Activated T-cell treated with anti-CD3 and anti-CD28 coated beads, Interleukin-2, amount 50 U/mL, for 1 hour (primary cell): ENCODE measurements at regions not wholly inside any gene's neighbourhood (a gene's known extent, or its start where the extent isn't known, plus 50 kb on each side); places are given as distances from the start of the nearest gene placed in this dataset.
"Not testable (repeated sequence)": the region's sequence is repeated elsewhere in the genome, so short reads cannot be mapped to it uniquely, and the experiment has no call there.

Experiments
- DNase-seq: peaks from one replicate; pipeline ENCODE4 v3.0.0-alpha.2; 2020

- no peak for DNase-seq
Observed at GRCh38 chr6:147933224-147933623, 409.4 kb upstream of the SASH1 start.

DNA sequence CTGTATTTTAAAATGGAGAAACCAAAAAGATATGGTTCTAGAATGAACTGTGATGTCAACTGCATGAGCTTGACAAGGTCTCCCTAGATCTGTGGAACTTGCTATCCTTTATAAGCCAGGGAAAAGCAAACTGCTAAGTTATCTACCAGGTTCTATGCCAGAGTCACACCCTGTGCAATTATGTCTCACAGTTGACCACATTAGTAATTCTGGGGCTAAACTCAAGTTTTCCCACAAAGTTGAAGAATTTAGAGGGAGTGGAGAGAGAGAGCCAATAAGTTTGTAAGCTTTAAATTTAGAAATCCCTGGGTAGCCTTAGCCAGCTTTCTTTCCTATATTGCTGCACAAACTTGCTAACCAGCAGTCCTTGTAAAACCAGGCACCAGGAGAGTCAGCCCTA is 407.0 kb upstream of the SASH1 start:
- DNase-seq, result no peak

GRCh38 chr6:147936703-147937470 is 405.8 kb upstream of the SASH1 start:
- no peak for DNase-seq

- no peak for DNase-seq
Observed at GRCh38 chr6:147941143-147941542, 401.5 kb upstream of the SASH1 start.

- no peak for DNase-seq
Observed at GRCh38 chr6:147942363-147942762, 400.3 kb upstream of the SASH1 start.

DNA sequence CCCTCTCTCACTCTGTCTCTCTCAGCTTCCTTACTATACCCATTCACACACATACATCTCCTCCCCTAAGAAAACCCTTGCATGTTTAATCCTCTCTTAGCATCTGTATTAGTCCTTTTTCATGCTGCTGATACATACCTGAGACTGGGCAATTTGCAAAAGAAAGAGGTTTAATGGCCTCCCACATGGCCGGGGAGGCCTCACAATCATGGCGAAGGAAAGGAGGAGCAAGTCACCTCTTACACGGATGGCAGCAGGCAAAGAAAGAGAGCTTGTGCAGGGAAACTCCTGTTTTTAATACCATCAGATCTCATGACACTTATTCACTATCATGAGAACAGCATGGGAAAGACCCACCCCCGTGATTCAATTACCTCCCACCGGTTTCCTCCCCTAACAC is 398.5 kb upstream of the SASH1 start:
- no peak for DNase-seq

DNA sequence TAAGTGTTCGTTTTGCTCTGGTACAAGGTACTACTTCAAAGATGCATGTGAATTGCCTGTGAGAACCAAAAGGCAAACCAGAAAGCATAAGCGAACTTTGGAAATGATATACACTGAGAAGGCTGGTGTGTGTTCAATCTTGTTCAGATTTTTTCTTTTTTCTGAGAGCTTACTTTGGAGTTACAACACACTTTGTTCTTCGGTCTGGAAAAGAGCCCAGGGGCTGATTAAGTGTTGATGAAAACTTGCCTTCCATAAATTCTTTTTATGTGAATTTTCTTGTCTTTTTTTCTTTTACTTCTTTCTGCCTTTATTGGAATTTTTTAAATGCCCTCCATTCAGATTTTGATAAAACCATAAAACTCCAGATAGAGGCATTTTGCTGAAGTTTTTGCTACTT is 395.1 kb upstream of the SASH1 start:
- no peak for DNase-seq

DNA sequence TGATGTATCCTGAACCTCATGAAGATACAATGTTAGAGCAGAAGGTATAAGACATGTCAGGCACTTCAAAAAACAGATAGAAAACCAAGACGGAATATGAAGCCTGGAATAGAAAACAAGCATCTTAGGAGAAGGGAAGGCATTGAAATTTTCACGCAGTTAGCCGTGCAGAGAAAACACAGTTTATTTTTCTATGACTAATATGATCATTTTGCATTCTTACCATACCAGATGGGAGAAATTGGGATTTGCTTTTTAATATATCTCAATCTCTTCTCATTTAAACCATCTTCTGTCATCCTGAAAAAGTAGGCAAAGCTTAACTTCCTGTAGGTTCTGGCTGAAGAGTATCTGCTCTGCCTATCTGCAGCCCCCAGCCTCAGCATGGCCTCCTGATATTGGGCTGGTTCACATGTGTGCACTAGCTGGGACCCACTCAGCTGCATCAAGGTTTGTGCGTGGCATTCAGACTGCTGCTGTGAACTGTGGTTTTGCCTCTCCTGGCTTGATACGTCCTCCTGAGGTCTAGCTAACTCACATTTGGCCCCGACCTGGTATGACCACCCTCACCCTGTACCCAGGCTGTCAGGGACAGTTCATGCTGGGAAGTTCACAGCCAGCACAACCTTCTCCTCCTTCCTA is 392.5 kb upstream of the SASH1 start:
- DNase-seq, result no peak

- no peak for DNase-seq
Observed at GRCh38 chr6:147950623-147950987, 392.0 kb upstream of the SASH1 start.

DNA sequence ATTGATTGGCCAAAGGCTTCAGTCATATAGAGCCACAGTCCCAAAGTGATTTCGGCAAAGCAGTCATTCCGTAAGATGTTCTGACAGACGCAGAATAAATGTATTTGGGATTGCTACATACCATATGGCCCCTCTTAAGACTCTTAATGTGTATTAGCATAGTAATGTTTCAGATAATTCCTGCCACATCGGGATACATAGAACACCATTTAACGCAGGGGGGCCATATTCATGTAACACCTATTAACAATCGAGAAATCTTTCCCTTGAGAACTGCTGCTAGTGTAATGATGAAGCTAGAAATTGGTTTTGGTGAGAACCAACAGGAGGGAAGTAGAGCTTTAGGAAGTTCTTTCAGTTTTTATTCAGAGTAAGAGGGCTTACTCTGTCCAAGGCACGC is 390.9 kb upstream of the SASH1 start:
- no peak for DNase-seq

- DNase-seq, result no peak
Observed at GRCh38 chr6:147954938-147955337, 387.7 kb upstream of the SASH1 start.

- no peak for DNase-seq
Observed at GRCh38 chr6:147958683-147959082, 384.0 kb upstream of the SASH1 start.

- DNase-seq, result no peak
Observed at GRCh38 chr6:147961481-147962141, 381.0 kb upstream of the SASH1 start.

DNA sequence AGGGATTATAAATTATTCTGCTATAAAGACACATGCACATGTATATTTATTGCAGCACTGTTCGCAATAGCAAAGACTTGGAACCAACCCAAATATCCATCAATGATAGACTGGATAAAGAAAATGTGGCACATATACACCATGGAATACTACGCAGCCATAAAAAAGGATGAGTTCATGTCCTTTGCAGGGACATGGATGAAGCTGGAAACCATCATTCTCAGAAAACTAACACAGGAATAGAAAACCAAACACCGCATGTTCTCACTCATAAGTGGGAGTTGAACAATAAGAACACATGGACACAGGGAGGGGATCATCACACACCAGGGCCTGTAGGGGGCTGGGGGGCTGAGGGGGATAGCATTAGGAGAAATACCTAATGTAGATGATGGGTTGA is 377.2 kb upstream of the SASH1 start:
- DNase-seq, result not testable (repeated sequence)

- no peak for DNase-seq
Observed at GRCh38 chr6:147970970-147971369, 371.7 kb upstream of the SASH1 start.

- DNase-seq, result no peak
Observed at GRCh38 chr6:147972448-147972847, 370.2 kb upstream of the SASH1 start.

GRCh38 chr6:147973806-147974205 is 368.8 kb upstream of the SASH1 start:
- no peak for DNase-seq

DNA sequence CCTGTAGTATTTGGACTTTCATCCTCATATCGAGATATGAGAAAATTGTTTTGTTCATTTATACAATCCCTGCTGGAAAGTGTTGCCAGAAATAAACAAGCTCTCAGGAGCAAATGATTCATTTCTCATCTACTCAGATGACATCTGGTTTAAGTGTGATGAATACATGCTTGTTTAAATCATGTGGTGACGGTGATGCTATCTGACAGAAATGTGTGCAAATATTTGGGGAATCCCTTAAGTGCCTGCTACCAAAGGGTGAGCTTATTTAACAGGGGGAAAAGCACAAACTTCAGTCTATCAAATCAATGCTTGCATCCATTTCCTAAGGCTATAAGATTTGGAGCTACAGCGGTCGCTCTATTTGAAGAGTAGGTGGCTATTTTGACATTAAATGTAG is 368.3 kb upstream of the SASH1 start:
- no peak for DNase-seq

- no peak for DNase-seq
Observed at GRCh38 chr6:147977851-147978465, 364.7 kb upstream of the SASH1 start.

DNA sequence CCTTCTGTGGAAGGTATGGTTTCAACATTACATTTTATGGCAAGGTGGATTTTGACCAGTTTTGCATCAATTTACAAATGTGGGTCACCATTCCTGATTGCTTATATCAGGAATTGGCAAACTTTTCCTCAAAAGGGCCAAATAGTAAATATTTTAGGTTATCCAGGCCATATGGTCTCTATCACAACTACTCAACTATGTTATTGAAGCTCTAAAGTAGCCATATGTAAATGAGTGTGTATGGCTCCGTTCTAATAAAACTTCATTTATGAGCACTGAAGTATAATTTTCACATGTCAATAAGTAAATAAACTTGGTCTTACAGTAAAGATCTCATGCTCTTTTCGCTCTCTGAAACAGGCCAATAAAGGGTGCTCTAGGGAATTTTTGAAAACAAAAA is 362.7 kb upstream of the SASH1 start:
- DNase-seq, result no peak

DNA sequence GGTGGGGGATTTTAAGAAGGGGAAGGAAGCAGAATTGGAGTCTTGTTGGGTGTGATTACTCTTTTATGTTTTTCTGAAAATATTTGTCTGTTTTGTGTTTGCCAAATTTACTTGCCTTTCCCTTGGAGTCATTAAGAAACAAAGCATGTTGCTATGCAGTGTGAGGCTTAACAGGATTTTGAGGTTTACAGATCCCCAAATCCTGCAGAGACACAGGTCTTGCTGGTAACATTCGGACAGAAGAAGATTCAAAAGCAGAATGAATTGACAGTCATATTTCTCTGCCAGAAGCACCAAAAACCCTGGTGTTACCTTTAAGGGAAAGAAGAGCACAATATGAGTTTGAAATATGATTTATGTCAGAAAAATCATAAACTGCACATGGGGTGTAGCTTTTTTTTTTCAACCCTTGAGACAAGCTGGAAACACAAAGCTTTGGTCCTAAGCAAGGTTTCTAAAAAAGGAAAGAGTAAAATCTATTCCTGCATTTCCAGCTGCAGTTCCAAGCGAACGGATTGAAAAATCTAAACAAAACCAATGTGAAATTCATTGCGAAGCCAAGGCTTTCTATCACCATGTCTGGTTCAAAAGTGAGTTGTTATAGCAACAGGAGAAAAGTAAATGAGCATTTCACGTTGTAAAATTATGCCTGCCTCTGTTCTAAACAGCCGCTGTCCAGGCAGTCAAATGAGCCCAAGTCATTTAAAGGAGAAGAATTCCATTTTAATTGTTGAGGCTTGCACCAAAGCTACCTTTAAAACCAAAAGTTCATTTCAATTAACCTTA is 358.9 kb upstream of the SASH1 start:
- no peak for DNase-seq

DNA sequence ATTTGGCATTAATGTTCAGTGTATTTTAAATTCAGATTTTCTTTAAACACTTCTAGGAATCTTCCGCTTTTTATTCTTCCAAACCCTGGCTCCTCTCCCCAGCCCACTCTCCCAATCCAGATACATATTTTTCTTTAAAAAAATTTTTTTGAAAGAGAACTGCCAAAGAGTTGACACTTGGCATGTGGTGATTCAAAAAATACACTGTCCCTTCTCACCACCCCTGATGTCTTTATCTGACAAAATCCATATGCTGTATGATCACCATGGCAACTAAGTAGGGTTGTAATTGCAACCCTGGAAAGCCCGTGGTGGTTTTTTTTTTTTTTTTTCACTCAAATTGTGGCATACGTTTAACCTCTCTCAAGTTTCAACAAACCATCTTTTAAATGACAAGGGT is 355.8 kb upstream of the SASH1 start:
- DNase-seq, result no peak

GRCh38 chr6:147990159-147990558 is 352.5 kb upstream of the SASH1 start:
- DNase-seq, result no peak
